GM10266 (cell line): ENCODE measurements at regions not wholly inside any gene's neighbourhood (a gene's known extent, or its start where the extent isn't known, plus 50 kb on each side); places are given as distances from the start of the nearest gene placed in this dataset.

Experiments used
- DNase-seq: peaks from one replicate; pipeline ENCODE4 v3.0.0; 2012; ENCODE audit errors: extremely low spot score
- TF ChIP-seq, protein P1 (sequence below): IDR thresholded peaks from 2 replicates; pipeline ENCODE4 v1.5.1; 2012; ENCODE audit warnings: mild to moderate bottlenecking, low read depth; ENCODE audit not compliant: control insufficient read depth, insufficient read depth; ENCODE audit errors: missing control alignments

DNA sequence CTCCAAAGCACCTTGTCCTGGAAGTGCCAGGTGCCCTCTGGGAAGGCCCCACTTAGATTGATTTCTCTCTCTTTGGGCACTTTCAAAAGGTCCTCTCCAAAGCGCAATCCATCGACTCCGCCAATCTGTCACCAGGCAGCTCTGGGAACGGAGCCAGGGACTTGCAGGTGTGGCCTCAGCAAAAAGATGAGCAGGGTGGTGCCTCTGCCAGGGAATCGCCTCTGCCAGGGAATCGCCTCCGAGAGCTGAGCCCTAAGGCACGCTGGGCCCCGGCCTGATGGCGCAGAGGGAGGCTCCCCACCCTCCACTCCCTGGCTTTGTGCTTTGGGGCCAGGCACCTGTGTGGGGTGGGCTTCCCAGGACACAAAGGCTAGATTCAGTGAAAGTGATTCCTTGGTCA lies 1391.3 kb downstream of the TBC1D22A start:
- TF ChIP-seq, protein P1, sequence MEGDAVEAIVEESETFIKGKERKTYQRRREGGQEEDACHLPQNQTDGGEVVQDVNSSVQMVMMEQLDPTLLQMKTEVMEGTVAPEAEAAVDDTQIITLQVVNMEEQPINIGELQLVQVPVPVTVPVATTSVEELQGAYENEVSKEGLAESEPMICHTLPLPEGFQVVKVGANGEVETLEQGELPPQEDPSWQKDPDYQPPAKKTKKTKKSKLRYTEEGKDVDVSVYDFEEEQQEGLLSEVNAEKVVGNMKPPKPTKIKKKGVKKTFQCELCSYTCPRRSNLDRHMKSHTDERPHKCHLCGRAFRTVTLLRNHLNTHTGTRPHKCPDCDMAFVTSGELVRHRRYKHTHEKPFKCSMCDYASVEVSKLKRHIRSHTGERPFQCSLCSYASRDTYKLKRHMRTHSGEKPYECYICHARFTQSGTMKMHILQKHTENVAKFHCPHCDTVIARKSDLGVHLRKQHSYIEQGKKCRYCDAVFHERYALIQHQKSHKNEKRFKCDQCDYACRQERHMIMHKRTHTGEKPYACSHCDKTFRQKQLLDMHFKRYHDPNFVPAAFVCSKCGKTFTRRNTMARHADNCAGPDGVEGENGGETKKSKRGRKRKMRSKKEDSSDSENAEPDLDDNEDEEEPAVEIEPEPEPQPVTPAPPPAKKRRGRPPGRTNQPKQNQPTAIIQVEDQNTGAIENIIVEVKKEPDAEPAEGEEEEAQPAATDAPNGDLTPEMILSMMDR: no peak
- DNase-seq: no peak

DNA sequence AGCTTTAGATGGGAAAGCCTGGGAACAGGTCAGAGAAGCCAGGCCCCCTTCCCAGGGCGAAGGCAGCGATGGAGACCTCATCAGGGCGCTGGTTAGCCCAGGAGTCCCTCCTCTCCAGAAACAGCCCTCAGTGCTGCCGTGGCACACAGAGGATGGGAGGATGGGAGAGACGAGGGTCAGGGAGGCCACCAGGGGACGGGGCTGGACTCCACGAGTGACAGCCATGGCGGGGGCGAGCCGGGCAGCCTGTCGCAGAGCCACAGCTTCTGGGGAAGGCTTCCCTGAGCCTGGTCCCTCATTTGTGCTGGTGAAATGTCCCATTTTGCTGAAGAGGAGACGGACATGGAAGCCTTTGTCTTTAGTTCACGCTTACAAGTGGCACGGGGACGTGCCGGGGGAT lies 1390.5 kb downstream of the TBC1D22A start:
- no peak for DNase-seq
- TF ChIP-seq, protein P1: no peak

DNA sequence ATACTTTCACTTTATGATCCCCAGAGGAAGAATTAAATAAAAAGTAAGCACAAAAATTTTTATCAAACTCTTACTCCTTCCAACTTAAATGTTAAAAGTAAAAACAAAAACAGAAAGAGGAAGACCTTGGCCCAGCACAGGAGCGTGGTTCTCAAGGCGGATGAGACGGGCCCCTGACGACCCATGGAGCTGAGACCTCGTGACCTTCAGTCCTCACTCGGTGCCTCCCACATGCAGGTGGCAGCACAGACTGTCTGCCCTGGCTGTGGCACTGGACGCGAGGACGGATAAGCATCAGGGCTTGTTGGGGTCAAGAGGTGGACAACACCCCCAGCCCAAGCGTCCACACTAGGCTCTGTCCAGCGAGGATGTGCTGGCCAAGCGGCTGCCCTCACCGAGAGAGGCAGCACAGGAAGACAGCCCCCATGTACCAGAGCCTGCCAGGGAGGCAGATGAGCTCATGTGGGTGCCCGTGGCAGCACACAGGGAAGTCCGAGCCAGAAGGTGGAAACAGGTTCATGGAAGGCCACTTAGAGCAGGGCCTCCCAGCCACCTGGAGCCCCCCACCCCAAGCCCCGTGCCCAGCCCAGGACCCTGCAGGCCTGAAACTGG lies 1389.8 kb downstream of the TBC1D22A start:
- TF ChIP-seq, protein P1: no peak
- no peak for DNase-seq

- TF ChIP-seq, protein P1: no peak
- DNase-seq: no peak
Observed at GRCh38 chr22:48151641-48152040, 1389.2 kb downstream of the TBC1D22A start.

DNA sequence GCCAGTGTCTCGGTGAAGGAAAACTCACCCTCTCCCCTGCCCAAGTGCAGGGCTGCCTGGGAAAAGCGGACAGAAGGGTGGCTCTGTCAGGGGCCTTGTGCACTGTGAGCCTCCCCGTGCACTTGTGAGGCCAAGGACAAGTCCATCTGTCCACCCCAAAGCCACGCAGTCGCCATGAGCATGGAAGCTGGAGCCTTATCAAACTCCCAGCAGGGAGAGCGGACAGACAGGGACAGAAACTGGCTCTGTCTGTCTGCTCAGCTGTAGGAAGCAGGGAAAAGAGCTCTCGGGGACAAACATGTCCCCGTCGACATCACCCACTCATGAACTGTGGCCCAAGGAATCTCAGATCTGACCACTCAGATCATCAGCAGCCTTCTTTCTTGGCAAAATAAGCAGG lies 1385.4 kb downstream of the TBC1D22A start:
- TF ChIP-seq, protein P1: no peak
- DNase-seq: no peak

- DNase-seq: no peak
Observed at GRCh38 chr22:48147404-48147803, 1385.0 kb downstream of the TBC1D22A start.

DNA sequence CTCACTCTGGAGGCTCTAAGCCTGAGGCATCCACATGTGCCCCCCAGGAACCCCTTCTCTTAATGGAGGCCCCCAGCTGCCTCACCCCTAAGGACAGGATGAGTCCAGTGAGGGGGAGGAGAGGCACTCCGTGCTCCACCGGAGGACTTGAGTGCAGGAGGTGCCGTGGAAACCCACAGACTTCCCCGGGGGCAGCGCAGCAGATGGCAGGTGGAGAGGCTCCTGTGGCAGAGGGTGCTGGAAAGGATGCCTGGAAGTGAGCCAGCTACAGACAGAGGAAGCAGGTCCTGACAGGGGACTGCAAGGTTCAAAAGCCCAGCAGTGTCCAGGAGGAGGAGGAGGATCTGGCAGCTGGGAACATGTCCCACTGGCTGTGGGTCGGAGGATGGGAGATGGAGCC lies 1384.0 kb downstream of the TBC1D22A start:
- no peak for DNase-seq
- TF ChIP-seq, protein P1: no peak

More at GRCh38 chr22:48147404-48147803, 1385.0 kb downstream of the TBC1D22A start:
- TF ChIP-seq, protein P1: no peak
